ENCODE measurements at regions not wholly inside any gene's neighbourhood (a gene's known extent, or its start where the extent isn't known, plus 50 kb on each side); places are given as distances from the start of the nearest gene placed in this dataset.
"Not testable (repeated sequence)": the region's sequence is repeated elsewhere in the genome, so short reads cannot be mapped to it uniquely, and the experiment has no call there.

DNA sequence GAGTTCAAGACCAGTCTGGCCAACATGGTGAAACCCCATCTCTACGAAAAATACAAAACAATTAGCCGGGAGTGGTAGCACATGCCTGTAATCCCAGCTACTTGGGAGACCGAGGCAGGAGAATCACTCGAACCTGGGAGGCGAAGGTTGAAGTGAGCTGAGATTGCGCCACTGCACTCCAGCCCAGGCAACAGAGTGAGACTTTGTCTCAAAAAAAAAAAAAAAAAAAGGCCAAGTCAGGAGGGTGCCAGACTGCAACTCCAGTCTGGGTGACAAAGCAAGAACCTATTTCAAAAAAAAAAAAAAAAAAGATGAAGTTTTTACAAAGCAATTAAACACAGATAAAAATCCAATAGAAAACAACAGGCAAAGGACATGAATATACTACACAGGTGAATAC is 59.1 kb upstream of the NOTCH2NLA start:
- not testable (repeated sequence) for DNase-seq (ENCODE audit: low read depth in 4 of 4, low spot score in 1 of 4)

DNA sequence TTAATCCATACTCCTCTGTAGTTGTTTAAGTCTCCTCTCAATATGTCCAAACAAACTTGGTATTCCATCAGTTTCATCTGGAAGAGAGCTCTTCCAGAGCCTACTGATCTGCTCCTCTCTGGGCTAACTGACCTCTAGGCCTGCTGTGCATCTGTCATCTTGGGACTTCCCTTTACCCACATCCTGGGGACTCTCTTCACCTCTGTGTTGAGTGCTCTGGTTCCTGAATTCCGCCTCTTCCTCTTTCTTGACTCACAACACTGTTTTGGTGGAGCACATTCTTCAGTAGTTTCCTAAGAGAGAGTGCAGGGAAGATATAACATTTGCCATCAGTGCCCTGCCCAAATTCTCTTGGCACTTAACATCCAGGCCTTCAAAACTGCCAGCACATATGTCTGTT is 55.9 kb upstream of the NOTCH2NLA start:
- DNase-seq (ENCODE audit: low read depth in 4 of 4, low spot score in 1 of 4) = not testable (repeated sequence)

DNA sequence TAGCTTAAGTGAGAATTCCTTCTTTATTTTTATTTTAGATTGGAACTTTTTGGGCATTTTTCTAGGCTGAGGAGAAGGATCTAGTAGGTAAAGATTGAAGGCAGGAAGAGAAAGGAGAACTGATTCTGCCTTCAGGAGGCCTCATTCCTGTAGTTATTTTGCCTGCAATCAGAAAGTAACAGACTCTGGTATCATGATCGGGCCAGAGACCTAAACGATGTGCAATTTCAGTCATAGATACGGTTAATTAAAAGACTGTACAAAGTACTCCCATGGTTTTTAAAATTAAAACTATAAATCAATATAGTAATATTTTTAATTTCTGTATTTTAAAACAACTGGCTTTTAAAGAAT is 54.7 kb upstream of the NOTCH2NLA start:
- DNase-seq (ENCODE audit: low read depth in 4 of 4, low spot score in 1 of 4) = not testable (repeated sequence)

- not testable (repeated sequence) for DNase-seq (ENCODE audit: low read depth in 4 of 4, low spot score in 1 of 4)
Measured at GRCh38 chr1:146282807-146283526, 54.1 kb upstream of the NOTCH2NLA start.

- DNase-seq (ENCODE audit: low read depth in 4 of 4, low spot score in 1 of 4) = not testable (repeated sequence)
Measured at GRCh38 chr1:146281522-146281921, 52.7 kb upstream of the NOTCH2NLA start.

DNA sequence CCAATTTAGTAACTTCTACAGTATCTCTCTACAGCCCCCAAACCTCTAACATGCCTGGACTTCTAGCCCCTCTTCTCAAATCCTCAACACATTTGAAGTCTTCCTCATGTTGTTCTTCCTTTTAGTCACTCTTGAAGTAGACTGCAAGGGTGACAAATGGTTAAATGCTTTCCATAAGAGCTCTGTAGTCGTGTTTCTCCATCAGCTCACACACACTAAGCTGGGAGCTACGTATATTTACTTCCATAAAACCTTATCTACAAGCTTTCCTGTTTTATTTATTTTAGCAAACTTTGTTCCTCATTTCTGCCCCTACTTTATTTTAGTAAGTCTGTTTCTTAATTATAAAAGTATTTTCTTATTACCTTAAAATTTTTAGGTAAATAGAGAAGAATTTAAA is 49.9 kb upstream of the NOTCH2NLA start:
- not testable (repeated sequence) for DNase-seq (ENCODE audit: low read depth in 4 of 4, low spot score in 1 of 4)
